NT2/D1 (cell line): ENCODE measurements at regions not wholly inside any gene's neighbourhood (a gene's known extent, or its start where the extent isn't known, plus 50 kb on each side); places are given as distances from the start of the nearest gene placed in this dataset.
"Not testable (repeated sequence)": the region's sequence is repeated elsewhere in the genome, so short reads cannot be mapped to it uniquely, and the experiment has no call there.

Source experiments
- DNase-seq: peaks from one replicate; pipeline ENCODE4 v3.0.0-alpha.2; 2011; ENCODE audit warnings: low read depth, low spot score
- H3K27me3 ChIP-seq: 2 replicates; pipeline ENCODE4 v1.6.0; 2011; ENCODE audit warnings: mild to moderate bottlenecking; ENCODE audit not compliant: insufficient read length, insufficient read depth
- H3K36me3 ChIP-seq: 2 replicates; pipeline ENCODE4 v1.6.1; 2011; ENCODE audit warnings: mild to moderate bottlenecking, low read length, mixed read lengths; ENCODE audit not compliant: insufficient read depth, insufficient read length
- H3K4me1 ChIP-seq: 2 replicates; pipeline ENCODE4 v1.5.1; 2011; ENCODE audit not compliant: insufficient read depth, insufficient read length
- H3K4me3 ChIP-seq: 2 replicates; pipeline ENCODE4 v1.5.1; 2011; ENCODE audit warnings: low read depth; ENCODE audit not compliant: insufficient read length
- H3K9ac ChIP-seq: 2 replicates; pipeline ENCODE4 v1.6.0; 2011; ENCODE audit warnings: low read depth; ENCODE audit not compliant: insufficient read length
- H3K9me3 ChIP-seq: 2 replicates; pipeline ENCODE4 v1.5.1; 2011; ENCODE audit warnings: mild to moderate bottlenecking, low read length; ENCODE audit not compliant: insufficient read depth
- SUZ12 ChIP-seq: IDR thresholded peaks from 2 replicates; pipeline ENCODE4 v1.6.1; 2011; ENCODE audit not compliant: insufficient read length, insufficient read depth; ENCODE audit errors: extremely low read depth
- YY1 ChIP-seq: IDR thresholded peaks from 2 replicates; pipeline ENCODE4 v1.6.1; 2011; ENCODE audit not compliant: insufficient read length, insufficient read depth
- ZNF274 ChIP-seq: IDR thresholded peaks from 2 replicates; pipeline ENCODE4 v1.6.1; 2011; ENCODE audit warnings: mild to moderate bottlenecking, low read depth, low read length

GRCh38 chr6:126720304-126720703 lies 380.4 kb downstream of the CENPW start:
- no peaks in the 10 kb centered on the region for H3K9me3 ChIP-seq
- H3K9ac ChIP-seq, result no peak overlapping the region
- H3K36me3 ChIP-seq, result no peaks in the 10 kb centered on the region
- H3K4me3 ChIP-seq, result no peak overlapping the region
- no peak for TF ChIP-seq SUZ12
- TF ChIP-seq ZNF274, result no peak
- TF ChIP-seq YY1, result no peak
- H3K4me1 ChIP-seq, result no peaks in the 10 kb centered on the region
- H3K27me3 ChIP-seq, result no peaks in the 10 kb centered on the region
- DNase-seq, result no peak

GRCh38 chr6:126721581-126722160 lies 381.8 kb downstream of the CENPW start:
- no peaks in the 10 kb centered on the region for H3K36me3 ChIP-seq
- no peaks in the 10 kb centered on the region for H3K27me3 ChIP-seq
- H3K4me1 ChIP-seq, result no peaks in the 10 kb centered on the region
- H3K4me3 ChIP-seq, result no peak overlapping the region
- no peaks in the 10 kb centered on the region for H3K9me3 ChIP-seq
- no peak overlapping the region for H3K9ac ChIP-seq
- no peak for DNase-seq
- TF ChIP-seq YY1, result no peak
- no peak for TF ChIP-seq ZNF274
- no peak for TF ChIP-seq SUZ12

- Histone ChIP-seq H3K9me3 (no peaks in the 10 kb centered on the region), H3K27me3 (no peaks in the 10 kb centered on the region), H3K36me3 (no peaks in the 10 kb centered on the region), H3K9ac (no peak overlapping the region), H3K4me3 (no peak overlapping the region), H3K4me1 (no peaks in the 10 kb centered on the region)
- TF ChIP-seq ZNF274 (no peak), YY1 (no peak), SUZ12 (no peak)
- no peak for DNase-seq
These were observed 382.5 kb downstream of the CENPW start for GRCh38 chr6:126722411-126722810.

GRCh38 chr6:126723541-126724170 lies 383.7 kb downstream of the CENPW start:
- Histone ChIP-seq H3K4me3 (no peak overlapping the region), H3K4me1 (no peaks in the 10 kb centered on the region), H3K9ac (no peak overlapping the region), H3K27me3 (no peaks in the 10 kb centered on the region), H3K9me3 (no peaks in the 10 kb centered on the region), H3K36me3 (no peaks in the 10 kb centered on the region)
- TF ChIP-seq ZNF274 (no peak), SUZ12 (no peak), YY1 (no peak)
- DNase-seq, result no peak

- Histone ChIP-seq H3K27me3 (no peaks in the 10 kb centered on the region), H3K9me3 (no peaks in the 10 kb centered on the region), H3K36me3 (no peaks in the 10 kb centered on the region), H3K4me1 (no peaks in the 10 kb centered on the region), H3K4me3 (no peak overlapping the region), H3K9ac (no peak overlapping the region)
- no peak for TF ChIP-seq ZNF274
- no peak for TF ChIP-seq YY1
- TF ChIP-seq SUZ12, result no peak
- no peak for DNase-seq
These were observed 384.9 kb downstream of the CENPW start for GRCh38 chr6:126724821-126725220.

- not testable (repeated sequence) for H3K9ac ChIP-seq, H3K9me3 ChIP-seq, H3K4me3 ChIP-seq, H3K36me3 ChIP-seq, H3K27me3 ChIP-seq, DNase-seq, H3K4me1 ChIP-seq
These were observed 386.5 kb downstream of the CENPW start for GRCh38 chr6:126726454-126726853.

- Histone ChIP-seq H3K27me3 (no peaks in the 10 kb centered on the region), H3K4me1 (no peaks in the 10 kb centered on the region), H3K4me3 (no peak overlapping the region), H3K9ac (no peak overlapping the region), H3K36me3 (no peaks in the 10 kb centered on the region), H3K9me3 (no peaks in the 10 kb centered on the region)
- TF ChIP-seq YY1, result no peak
- TF ChIP-seq ZNF274, result no peak
- no peak for TF ChIP-seq SUZ12
- DNase-seq, result no peak
These were observed 380.3 kb upstream of the RSPO3 start for GRCh38 chr6:126738146-126738545.

- Histone ChIP-seq H3K9me3 (no peaks in the 10 kb centered on the region), H3K9ac (no peak overlapping the region), H3K4me3 (no peak overlapping the region), H3K36me3 (no peaks in the 10 kb centered on the region), H3K4me1 (no peaks in the 10 kb centered on the region), H3K27me3 (no peaks in the 10 kb centered on the region)
- TF ChIP-seq ZNF274 (no peak), SUZ12 (no peak), YY1 (no peak)
- no peak for DNase-seq
These were observed 379.8 kb upstream of the RSPO3 start for GRCh38 chr6:126738641-126739040.
